Activated naive CD8-positive, alpha-beta T cell treated with anti-CD3 and anti-CD28 coated beads, Interleukin-2, amount 10 ng/mL, durations not matched to agents 7 days and 5 days (primary cell): ENCODE measurements at regions not wholly inside any gene's neighbourhood (a gene's known extent, or its start where the extent isn't known, plus 50 kb on each side); places are given as distances from the start of the nearest gene placed in this dataset.

Experiments used
- ATAC-seq: fragments of 150-1000 bp; cut with Tn5 transposase; one replicate; pipeline ENCODE4 v1.10.0; 2021; ENCODE audit warnings: low read depth, moderate library complexity
- POLR2A ChIA-PET: fragments of 350-600 bp; sonication (Branson Sonifier 250); formaldehyde crosslinking; loops from one replicate; lab custom pipeline; 2021; ENCODE audit warnings: antibody characterized with exemption; lab: Charles Lee
- DNase-seq: peaks from one replicate; pipeline ENCODE4 v3.0.0; 2021
- H3K27ac Mint-ChIP-seq: one replicate; pipeline ENCODE4 v1.8.0; 2022; ENCODE audit warnings: mild to moderate bottlenecking, mixed read lengths
- H3K27me3 Mint-ChIP-seq: one replicate; pipeline ENCODE4 v1.8.0; 2022; ENCODE audit warnings: mild to moderate bottlenecking, moderate library complexity, mixed read lengths
- H3K36me3 Mint-ChIP-seq: one replicate; pipeline ENCODE4 v1.8.0; 2021; ENCODE audit warnings: mild to moderate bottlenecking, mixed read lengths
- H3K4me1 Mint-ChIP-seq: one replicate; pipeline ENCODE4 v1.8.0; 2021; ENCODE audit warnings: mixed read lengths
- H3K4me3 Mint-ChIP-seq: one replicate; pipeline ENCODE4 v1.8.0; 2022; ENCODE audit warnings: mild to moderate bottlenecking, moderate library complexity, mixed read lengths
- H3K9me3 Mint-ChIP-seq: one replicate; pipeline ENCODE4 v1.8.0; 2021; ENCODE audit warnings: mixed read lengths

DNA sequence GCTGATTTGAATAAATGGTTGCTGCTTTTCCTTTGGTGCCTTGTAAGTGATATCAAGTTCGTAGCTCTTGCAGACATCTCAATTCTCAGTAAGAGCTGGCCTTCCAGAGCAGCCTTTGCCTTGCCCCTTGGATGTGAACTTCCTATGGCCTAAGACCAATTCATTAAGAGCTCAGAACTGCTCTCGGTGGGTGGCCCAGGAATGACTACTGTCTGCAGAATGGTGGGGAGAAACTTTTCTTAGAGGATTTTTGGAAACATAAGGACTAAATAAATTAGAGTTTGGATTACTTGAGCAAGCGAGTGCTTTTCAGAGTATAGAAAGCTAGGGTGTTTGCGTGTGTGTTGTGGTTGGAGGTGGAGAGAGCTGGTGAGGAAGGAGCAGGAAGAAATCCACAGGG lies 306.4 kb upstream of the TBX3 start:
- no peak for DNase-seq
- Mint-ChIP-seq H3K4me1 (no peaks in the 10 kb centered on the region), H3K36me3 (no peaks in the 10 kb centered on the region), H3K27ac (no peak overlapping the region), H3K9me3 (peaks cover 3% of the 10 kb centered on the region), H3K27me3 (no peaks in the 10 kb centered on the region), H3K4me3 (no peak overlapping the region)
- no peak for ATAC-seq
- POLR2A ChIA-PET, result no interaction called here

DNA sequence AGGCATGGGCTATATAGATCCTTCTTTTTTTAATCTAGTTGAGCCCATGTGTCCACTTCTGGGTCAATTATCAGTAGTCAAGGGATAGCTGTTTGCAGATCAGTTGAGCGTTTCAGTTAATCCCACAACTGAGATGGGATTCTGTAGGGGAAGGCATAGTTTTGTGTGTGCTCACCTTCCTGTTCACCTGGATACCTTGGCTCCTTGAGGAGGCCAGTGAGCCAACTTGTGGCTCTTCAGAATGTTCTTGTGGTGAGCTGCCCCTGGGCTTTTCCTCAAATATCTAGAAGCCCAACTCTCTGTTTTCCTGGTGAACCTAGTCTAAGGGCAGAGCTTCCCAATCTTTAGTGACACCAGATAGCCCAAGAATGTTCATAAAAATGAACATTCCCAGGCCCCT lies 302.9 kb upstream of the TBX3 start:
- H3K27me3 Mint-ChIP-seq, result no peaks in the 10 kb centered on the region
- no peak overlapping the region for H3K27ac Mint-ChIP-seq
- H3K4me1 Mint-ChIP-seq, result no peaks in the 10 kb centered on the region
- H3K4me3 Mint-ChIP-seq, result no peak overlapping the region
- H3K9me3 Mint-ChIP-seq, result peaks cover 4% of the 10 kb centered on the region
- no peaks in the 10 kb centered on the region for H3K36me3 Mint-ChIP-seq
- POLR2A ChIA-PET, result no interaction called here
- DNase-seq (no peak), ATAC-seq (no peak)

DNA sequence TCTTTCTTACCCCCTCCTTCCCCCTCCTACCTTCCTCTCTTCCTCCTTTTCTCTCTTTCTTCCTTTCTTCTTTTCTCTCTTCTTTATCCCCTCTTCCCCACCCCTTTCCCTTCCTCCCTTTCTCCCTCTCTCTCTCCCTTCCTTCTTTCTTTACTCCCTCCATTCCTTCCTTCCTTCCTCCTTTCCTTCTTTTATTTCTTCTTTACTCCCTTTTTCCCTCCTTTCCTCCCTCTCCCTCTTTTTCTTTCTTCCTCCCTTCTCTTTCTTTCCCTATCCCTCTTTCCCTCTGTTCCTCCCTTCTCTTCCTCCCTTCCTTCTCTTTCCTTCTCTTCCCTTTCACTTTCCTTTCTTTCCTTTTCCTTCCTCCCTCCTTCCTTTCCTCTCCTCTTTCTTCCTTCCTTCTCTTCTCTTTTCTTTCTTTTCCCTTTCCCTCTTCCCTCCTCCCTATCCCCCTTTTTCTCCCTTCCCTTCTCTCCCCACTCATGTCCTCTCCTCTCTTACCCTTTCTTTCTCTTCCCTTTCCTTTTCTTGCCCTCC lies 302.3 kb upstream of the TBX3 start:
- ATAC-seq (no peak), DNase-seq (no peak)
- POLR2A ChIA-PET, result no interaction called here
- Mint-ChIP-seq H3K36me3 (no peaks in the 10 kb centered on the region), H3K27me3 (no peaks in the 10 kb centered on the region), H3K27ac (no peak overlapping the region), H3K4me3 (no peak overlapping the region), H3K4me1 (no peaks in the 10 kb centered on the region), H3K9me3 (peaks cover 4% of the 10 kb centered on the region)

DNA sequence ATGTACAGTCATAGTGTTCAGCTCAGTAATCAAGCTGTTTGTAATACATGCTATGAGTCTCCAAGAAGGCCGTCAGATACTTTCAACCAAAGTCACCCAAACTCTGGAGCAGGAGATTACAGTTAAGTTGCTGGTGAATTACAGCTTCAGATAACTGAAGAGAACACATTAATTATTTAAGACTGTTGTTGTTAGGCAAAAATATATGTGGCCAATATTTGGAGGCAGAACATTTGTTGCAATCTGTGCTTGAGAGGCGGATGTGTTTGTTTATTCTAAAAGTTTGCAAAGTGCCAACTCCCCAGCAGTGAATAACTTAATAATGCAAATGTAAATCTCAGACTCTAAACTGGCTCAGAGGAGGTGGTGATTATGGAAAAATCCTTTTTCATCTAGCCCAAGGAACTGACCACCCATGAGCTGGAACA lies 300.7 kb upstream of the TBX3 start:
- Mint-ChIP-seq H3K27me3 (no peaks in the 10 kb centered on the region), H3K27ac (no peak overlapping the region), H3K9me3 (peaks cover 11% of the 10 kb centered on the region), H3K36me3 (no peaks in the 10 kb centered on the region), H3K4me1 (no peaks in the 10 kb centered on the region), H3K4me3 (no peak overlapping the region)
- DNase-seq (no peak), ATAC-seq (no peak)
- POLR2A ChIA-PET, result no interaction called here

DNA sequence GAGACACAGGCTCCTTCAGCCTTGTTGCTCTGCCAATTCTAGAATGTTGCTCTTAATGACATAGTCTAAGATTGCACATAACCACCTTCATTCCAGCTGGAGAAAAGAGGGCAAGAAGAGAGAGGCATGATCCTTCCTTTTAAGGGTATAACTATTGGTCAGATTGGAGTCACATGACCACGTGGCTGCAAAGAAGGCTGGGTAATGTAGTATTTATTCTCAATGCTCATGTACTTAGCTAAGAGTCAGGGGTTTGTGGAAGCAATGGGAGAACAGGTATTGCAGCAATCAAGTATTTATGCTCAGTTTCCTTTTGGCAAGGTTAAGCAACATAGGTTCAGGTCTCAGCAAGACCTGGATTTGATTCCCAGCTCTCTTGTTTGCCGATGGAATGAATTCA lies 298.8 kb upstream of the TBX3 start:
- ATAC-seq, result no peak
- Mint-ChIP-seq H3K27ac (no peak overlapping the region), H3K36me3 (no peaks in the 10 kb centered on the region), H3K9me3 (peaks cover 9% of the 10 kb centered on the region), H3K4me3 (no peak overlapping the region), H3K4me1 (no peaks in the 10 kb centered on the region), H3K27me3 (no peaks in the 10 kb centered on the region)
- POLR2A ChIA-PET, result no interaction called here
- no peak for DNase-seq

DNA sequence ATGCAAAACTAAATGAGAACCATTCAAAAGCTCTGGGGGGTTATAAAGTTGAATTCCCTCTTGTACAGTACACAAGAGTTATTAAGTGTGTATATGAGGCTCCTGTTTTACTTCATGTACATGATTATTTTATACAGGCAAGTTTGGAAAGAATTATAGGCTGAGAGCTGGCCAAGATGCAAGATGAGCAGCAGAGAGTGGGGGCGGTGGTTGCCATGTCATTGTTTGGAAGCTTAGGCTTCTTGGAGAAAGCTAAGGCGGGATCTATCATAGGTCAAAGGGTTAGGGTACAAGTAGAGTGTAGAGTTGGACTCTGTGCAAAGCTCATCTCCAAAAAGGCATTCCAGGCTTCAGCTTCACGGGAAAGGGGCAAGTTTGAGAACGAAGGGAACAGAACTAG lies 297.1 kb upstream of the TBX3 start:
- DNase-seq, result no peak
- POLR2A ChIA-PET, result no interaction called here
- H3K36me3 Mint-ChIP-seq, result no peaks in the 10 kb centered on the region
- peaks cover 9% of the 10 kb centered on the region for H3K9me3 Mint-ChIP-seq
- H3K27ac Mint-ChIP-seq, result no peak overlapping the region
- no peak overlapping the region for H3K4me3 Mint-ChIP-seq
- no peaks in the 10 kb centered on the region for H3K27me3 Mint-ChIP-seq
- no peaks in the 10 kb centered on the region for H3K4me1 Mint-ChIP-seq
- ATAC-seq, result no peak

DNA sequence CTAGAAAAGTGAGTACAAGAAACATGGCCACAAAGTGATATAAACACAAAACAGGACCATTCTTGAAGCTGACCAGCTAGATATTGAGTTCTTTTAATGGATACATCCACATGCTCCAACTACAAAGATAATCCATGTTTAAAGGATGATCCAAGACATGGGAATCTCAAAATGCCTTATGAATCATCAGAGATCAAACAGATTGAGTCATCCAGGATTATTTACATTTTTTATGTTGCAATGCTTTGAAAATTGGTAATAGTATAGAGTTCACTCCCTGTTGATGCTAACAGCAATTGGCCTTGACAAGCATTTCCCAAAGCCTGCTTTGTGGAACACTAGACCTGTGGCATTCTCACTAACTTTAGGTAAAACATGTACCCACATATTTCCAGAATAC lies 293.0 kb upstream of the TBX3 start:
- Mint-ChIP-seq H3K27ac (no peak overlapping the region), H3K36me3 (no peaks in the 10 kb centered on the region), H3K9me3 (peaks cover 7% of the 10 kb centered on the region), H3K4me3 (no peak overlapping the region), H3K27me3 (no peaks in the 10 kb centered on the region), H3K4me1 (no peaks in the 10 kb centered on the region)
- POLR2A ChIA-PET, result no interaction called here
- no peak for ATAC-seq
- DNase-seq, result no peak

DNA sequence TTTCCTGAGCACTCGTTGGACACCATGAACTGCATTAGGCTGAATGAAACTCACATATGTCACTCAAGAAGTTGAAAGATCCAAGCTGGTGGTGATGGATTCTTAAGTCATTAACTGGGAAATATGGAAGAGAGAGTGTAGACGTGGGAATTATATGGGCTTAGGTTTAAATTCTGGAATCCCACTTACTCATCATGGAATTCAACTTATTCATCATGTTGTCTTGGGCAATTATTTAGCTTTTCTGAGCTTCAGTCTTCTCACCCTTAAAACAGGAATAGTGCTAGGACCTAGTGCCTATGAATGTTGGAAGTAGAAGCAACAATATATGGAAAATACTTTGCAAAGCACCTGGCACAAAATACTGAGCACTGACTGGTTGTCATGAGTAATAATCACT lies 292.4 kb upstream of the TBX3 start:
- Mint-ChIP-seq H3K4me1 (no peaks in the 10 kb centered on the region), H3K36me3 (no peaks in the 10 kb centered on the region), H3K27me3 (no peaks in the 10 kb centered on the region), H3K4me3 (no peak overlapping the region), H3K27ac (no peak overlapping the region), H3K9me3 (peaks cover 7% of the 10 kb centered on the region)
- ATAC-seq (no peak), DNase-seq (no peak)
- POLR2A ChIA-PET, result no interaction called here

DNA sequence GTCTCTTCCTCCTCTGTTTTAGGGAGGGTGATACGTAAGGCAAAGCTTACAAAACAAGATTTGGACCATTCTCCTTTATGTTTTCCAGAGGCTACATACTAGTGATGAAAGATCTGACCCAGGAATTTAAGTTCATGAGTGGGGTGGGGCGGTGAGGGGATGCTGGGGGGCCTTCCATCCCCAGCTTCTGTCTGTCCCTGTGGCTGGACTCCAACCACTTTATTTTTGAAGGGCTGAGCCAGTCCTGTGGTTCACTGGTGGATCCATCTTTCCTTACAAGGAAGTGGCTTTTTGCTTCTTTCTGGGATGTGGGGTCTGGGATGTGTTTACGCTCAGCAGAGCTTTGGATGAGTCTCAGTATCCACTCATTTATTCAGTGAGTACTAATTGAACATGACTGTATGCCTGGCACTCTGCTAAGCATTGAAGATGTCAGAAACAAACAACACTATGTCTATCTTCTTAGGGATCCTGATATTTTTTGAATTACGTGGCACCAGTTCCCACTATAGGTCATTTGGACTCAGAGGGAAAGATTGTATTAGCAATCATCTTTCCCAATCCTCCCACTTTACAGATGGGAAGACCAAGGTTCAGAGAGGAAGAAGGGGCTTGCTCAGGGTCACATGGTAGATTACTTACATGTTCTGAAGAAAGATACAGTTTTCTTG lies 291.8 kb upstream of the TBX3 start:
- DNase-seq, result no peak
- no peak overlapping the region for H3K27ac Mint-ChIP-seq

DNA sequence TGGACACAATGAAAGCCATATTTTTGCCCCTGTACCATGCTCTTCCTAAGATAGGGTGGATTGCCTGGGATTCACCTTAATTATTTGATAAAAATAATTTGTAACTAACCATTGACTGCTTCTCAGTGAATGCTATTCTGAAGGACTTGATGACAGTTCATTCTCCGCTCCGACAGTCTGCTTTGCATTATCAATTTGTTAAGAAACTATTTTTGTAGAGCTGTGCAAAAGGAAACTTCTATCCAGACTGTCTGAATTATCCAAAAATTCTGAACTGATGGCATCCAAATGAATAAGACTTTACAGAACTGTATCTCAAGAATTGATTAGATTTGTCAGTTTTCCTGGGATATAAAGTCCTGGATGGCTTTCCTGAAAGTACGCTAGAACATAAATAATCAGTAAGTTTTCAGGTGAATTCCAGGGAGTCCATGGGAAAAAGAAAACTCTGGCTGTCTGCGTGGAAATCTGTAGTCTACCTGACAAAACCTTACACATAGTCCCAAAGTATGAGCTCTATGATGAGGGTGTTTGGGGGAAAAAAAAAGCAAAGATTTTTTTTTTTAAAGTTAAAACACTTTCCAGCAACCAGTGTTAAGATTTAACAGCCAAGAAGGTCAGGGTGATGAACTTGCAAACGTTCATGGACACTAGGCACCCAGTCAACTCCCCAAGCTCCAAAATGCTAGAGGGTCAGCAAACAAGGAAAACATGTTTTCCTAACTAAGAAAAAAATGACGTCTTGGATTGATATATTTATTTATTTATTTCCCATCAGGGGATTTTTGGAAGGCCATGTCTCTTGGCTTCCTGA lies 291.1 kb upstream of the TBX3 start:
- H3K4me3 Mint-ChIP-seq, result no peak overlapping the region
- H3K9me3 Mint-ChIP-seq, result peaks cover 3% of the 10 kb centered on the region

More for the DNA sequence above, 291.8 kb upstream of the TBX3 start:
- POLR2A ChIA-PET, result no interaction called here
- H3K9me3 Mint-ChIP-seq, result peaks cover 3% of the 10 kb centered on the region
- H3K36me3 Mint-ChIP-seq, result no peaks in the 10 kb centered on the region
- no peak overlapping the region for H3K4me3 Mint-ChIP-seq
- H3K4me1 Mint-ChIP-seq, result no peaks in the 10 kb centered on the region
- no peaks in the 10 kb centered on the region for H3K27me3 Mint-ChIP-seq
- no peak for ATAC-seq

DNA sequence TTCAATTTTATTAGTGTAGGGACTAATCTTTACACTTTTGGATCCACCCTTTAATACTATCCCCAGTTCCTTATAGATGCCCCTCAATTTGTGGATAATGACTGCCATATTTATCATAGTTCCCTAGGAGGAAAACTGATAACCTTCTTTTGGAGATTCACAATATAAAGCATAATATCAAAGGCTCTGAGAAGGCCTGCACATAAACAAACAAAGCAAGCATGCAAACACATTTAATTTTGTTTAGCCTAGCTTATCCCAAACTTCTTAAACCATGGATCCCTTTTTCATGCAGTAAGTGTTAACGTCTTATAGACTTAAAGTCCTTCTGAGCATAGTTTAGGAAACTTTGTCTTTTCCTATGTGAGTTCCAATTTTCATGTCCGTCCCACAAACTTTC lies 290.4 kb upstream of the TBX3 start:
- no peaks in the 10 kb centered on the region for H3K9me3 Mint-ChIP-seq
- no peak overlapping the region for H3K27ac Mint-ChIP-seq
- DNase-seq (no peak), ATAC-seq (no peak)
- H3K27me3 Mint-ChIP-seq, result no peaks in the 10 kb centered on the region
- POLR2A ChIA-PET, result no interaction called here
- no peak overlapping the region for H3K4me3 Mint-ChIP-seq
- no peaks in the 10 kb centered on the region for H3K4me1 Mint-ChIP-seq
- no peaks in the 10 kb centered on the region for H3K36me3 Mint-ChIP-seq

More for the DNA sequence above, 291.1 kb upstream of the TBX3 start:
- no peaks in the 10 kb centered on the region for H3K36me3 Mint-ChIP-seq
- no peak for DNase-seq
- no peaks in the 10 kb centered on the region for H3K27me3 Mint-ChIP-seq
- no peaks in the 10 kb centered on the region for H3K4me1 Mint-ChIP-seq
- no peak for ATAC-seq
- H3K27ac Mint-ChIP-seq, result no peak overlapping the region
- POLR2A ChIA-PET, result interaction anchor here (0.6 kb wide), 1 partner anchor 85 kb away, joined by 4 read pairs; no protein-coding TSS in a partner anchor

DNA sequence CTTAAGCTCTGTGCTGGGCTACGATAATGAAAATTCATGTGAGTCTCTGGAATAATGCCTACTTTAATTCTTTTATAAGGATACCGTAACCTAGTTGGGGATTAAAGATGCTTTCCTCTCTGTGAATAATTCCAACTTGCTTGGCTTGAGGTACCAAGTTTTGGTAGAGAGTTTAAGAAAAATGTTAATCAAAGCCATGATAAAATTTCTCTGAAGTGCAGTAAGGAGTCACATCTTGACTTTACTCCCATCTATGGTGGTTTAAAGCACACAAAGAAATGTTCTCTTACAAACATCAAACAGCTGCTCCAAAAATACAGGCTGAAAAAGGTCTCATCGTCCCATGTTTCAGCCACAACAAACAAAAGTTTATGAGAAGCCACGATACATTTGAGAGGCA lies 284.8 kb upstream of the TBX3 start:
- no peaks in the 10 kb centered on the region for H3K36me3 Mint-ChIP-seq
- no peak for ATAC-seq
- POLR2A ChIA-PET, result no interaction called here
- no peak overlapping the region for H3K27ac Mint-ChIP-seq
- H3K9me3 Mint-ChIP-seq, result no peaks in the 10 kb centered on the region
- DNase-seq, result no peak
- H3K27me3 Mint-ChIP-seq, result no peaks in the 10 kb centered on the region
- no peak overlapping the region for H3K4me3 Mint-ChIP-seq
- no peaks in the 10 kb centered on the region for H3K4me1 Mint-ChIP-seq

DNA sequence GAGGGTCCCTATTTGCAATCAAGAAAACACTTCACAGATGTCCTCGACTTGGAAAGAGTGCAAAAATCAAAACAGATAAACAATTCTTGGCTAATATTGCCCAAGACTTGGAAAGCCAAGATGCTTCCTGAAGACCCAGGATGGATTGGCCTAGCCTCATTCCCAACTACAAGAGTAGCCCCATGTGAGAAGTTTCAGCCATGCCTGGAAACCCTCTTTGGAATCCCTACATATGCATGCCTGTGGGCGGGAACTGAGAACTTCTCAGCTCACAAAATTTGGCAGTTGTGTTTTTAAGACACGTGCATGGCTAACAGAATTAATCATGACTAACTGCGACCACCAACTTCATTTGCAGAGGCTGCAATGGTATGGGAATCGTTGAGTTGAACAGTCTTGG lies 283.2 kb upstream of the TBX3 start:
- H3K4me1 Mint-ChIP-seq, result no peaks in the 10 kb centered on the region
- no peak overlapping the region for H3K4me3 Mint-ChIP-seq
- ATAC-seq, result no peak
- no peaks in the 10 kb centered on the region for H3K9me3 Mint-ChIP-seq
- DNase-seq, result no peak
- no peaks in the 10 kb centered on the region for H3K36me3 Mint-ChIP-seq
- POLR2A ChIA-PET, result no interaction called here
- no peaks in the 10 kb centered on the region for H3K27me3 Mint-ChIP-seq
- H3K27ac Mint-ChIP-seq, result no peak overlapping the region

DNA sequence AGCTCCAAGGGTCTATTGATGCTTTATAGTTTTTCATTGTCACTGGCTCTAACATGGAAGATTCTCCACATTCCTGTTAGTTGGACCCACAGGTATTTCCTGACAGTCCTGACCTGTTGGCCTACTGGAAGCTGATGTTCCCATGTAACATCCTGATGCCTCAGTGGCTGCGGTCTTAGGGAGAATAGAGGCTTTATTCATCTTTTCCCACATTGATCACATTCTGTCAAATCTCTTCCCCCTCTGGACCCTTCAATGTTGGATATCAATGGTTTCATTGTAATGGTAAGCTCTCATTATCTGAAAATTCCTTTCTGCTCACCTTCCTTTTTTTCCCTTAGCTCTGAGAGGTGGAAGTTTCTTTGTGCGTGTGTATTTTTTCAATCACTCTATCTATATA lies 280.9 kb upstream of the TBX3 start:
- DNase-seq (no peak), ATAC-seq (no peak)
- no peaks in the 10 kb centered on the region for H3K36me3 Mint-ChIP-seq
- POLR2A ChIA-PET, result no interaction called here
- no peak overlapping the region for H3K4me3 Mint-ChIP-seq
- no peak overlapping the region for H3K27ac Mint-ChIP-seq
- H3K27me3 Mint-ChIP-seq, result no peaks in the 10 kb centered on the region
- no peaks in the 10 kb centered on the region for H3K4me1 Mint-ChIP-seq
- no peaks in the 10 kb centered on the region for H3K9me3 Mint-ChIP-seq
